Parathyroid adenoma (tissue), 2 donors: ENCODE measurements at regions not wholly inside any gene's neighbourhood (a gene's known extent, or its start where the extent isn't known, plus 50 kb on each side); places are given as distances from the start of the nearest gene placed in this dataset.

Experiments used
- H2AFZ ChIP-seq: fragments of 300-600 bp; sonication (generic); one replicate; pipeline ENCODE4 v1.7.0; 2017; ENCODE audit warnings: antibody characterized with exemption, mild to moderate bottlenecking
- H3K27ac ChIP-seq: fragments of 300-600 bp; sonication (generic); one replicate; pipeline ENCODE4 v1.7.0; 2017
- H3K27me3 ChIP-seq: fragments of 300-600 bp; sonication (generic); one replicate; pipeline ENCODE4 v1.7.0; 2017; ENCODE audit warnings: low read length; ENCODE audit not compliant: control insufficient read depth, insufficient read depth
- H3K36me3 ChIP-seq: fragments of 300-600 bp; sonication (generic); one replicate; pipeline ENCODE4 v1.7.0; 2017; ENCODE audit warnings: low read length; ENCODE audit not compliant: control insufficient read depth, insufficient read depth
- H3K4me1 ChIP-seq: fragments of 300-600 bp; sonication (generic); one replicate; pipeline ENCODE4 v1.7.0; 2017; ENCODE audit warnings: control low read depth
- H3K4me2 ChIP-seq: fragments of 300-600 bp; sonication (generic); one replicate; pipeline ENCODE4 v1.7.0; 2017; ENCODE audit warnings: low read length
- H3K4me3 ChIP-seq: fragments of 300-600 bp; sonication (generic); one replicate; pipeline ENCODE4 v1.7.0; 2017; ENCODE audit warnings: low read depth, low read length
- H3K79me2 ChIP-seq: fragments of 300-600 bp; sonication (generic); one replicate; pipeline ENCODE4 v1.7.0; 2017; ENCODE audit warnings: control low read depth
- H3K9ac ChIP-seq: fragments of 300-600 bp; sonication (generic); one replicate; pipeline ENCODE4 v1.7.0; 2017; ENCODE audit warnings: mild to moderate bottlenecking
- H3K9me3 ChIP-seq: fragments of 300-600 bp; sonication (generic); one replicate; pipeline ENCODE4 v1.7.0; 2017; ENCODE audit warnings: low read length; ENCODE audit not compliant: control insufficient read depth
- CTCF ChIP-seq: fragments of 300-600 bp; sonication (generic); IDR thresholded peaks from one replicate; pipeline ENCODE4 v1.7.0; 2017; ENCODE audit warnings: antibody characterized with exemption, mild to moderate bottlenecking
- donor health status: primary hyperparathyroidism.

GRCh38 chr2:117485588-117485987 is 328.9 kb upstream of the DDX18 start:
- Histone ChIP-seq H3K9me3 (no peaks in the 10 kb centered on the region), H3K4me1 (no peaks in the 10 kb centered on the region), H3K36me3 (no peaks in the 10 kb centered on the region), H3K4me3 (no peak overlapping the region), H2AFZ (no peak overlapping the region), H3K27me3 (no peaks in the 10 kb centered on the region), H3K4me2 (no peak overlapping the region), H3K79me2 (no peaks in the 10 kb centered on the region), H3K27ac (no peak overlapping the region), H3K9ac (no peak overlapping the region)
- no peak for TF ChIP-seq CTCF

- no peak overlapping the region for H2AFZ ChIP-seq
- no peak for TF ChIP-seq CTCF
These were observed 328.4 kb upstream of the DDX18 start for GRCh38 chr2:117486081-117486480.

GRCh38 chr2:117492209-117492851 is 322.2 kb upstream of the DDX18 start:
- Histone ChIP-seq H3K79me2 (no peaks in the 10 kb centered on the region), H3K9ac (no peak overlapping the region), H3K4me3 (no peak overlapping the region), H3K9me3 (no peaks in the 10 kb centered on the region), H3K27ac (no peak overlapping the region), H3K27me3 (no peaks in the 10 kb centered on the region), H3K4me1 (no peaks in the 10 kb centered on the region), H3K4me2 (no peak overlapping the region), H2AFZ (no peak overlapping the region), H3K36me3 (no peaks in the 10 kb centered on the region)
- TF ChIP-seq CTCF, result no peak

More at GRCh38 chr2:117486081-117486480, 328.4 kb upstream of the DDX18 start:
- no peak overlapping the region for H3K27ac ChIP-seq
- H3K79me2 ChIP-seq, result no peaks in the 10 kb centered on the region
- no peaks in the 10 kb centered on the region for H3K27me3 ChIP-seq
- H3K36me3 ChIP-seq, result no peaks in the 10 kb centered on the region
- H3K4me3 ChIP-seq, result no peak overlapping the region
- no peak overlapping the region for H3K4me2 ChIP-seq
- no peaks in the 10 kb centered on the region for H3K9me3 ChIP-seq
- H3K9ac ChIP-seq, result no peak overlapping the region
- no peaks in the 10 kb centered on the region for H3K4me1 ChIP-seq

DNA sequence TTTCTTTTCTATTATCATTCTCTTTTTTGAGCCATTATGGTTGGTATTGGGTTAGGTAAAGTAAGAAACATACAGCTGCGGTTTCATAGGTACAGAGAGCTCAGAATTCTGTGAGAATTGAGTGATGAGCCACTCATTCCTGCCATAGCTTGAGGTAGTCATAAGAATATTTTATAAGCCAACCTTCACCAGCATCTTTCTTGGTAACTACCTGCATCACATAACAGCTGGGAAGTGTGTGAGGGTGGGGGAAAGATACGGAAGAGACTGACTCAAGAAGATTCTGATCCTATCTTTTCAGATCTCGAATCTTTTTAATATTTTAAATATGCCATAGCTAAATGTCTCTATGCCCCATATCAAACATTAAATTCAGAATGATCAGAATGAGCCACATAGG is 313.8 kb upstream of the DDX18 start:
- TF ChIP-seq CTCF, result no peak
- Histone ChIP-seq H3K9ac (no peak overlapping the region), H3K27ac (no peak overlapping the region), H3K9me3 (no peaks in the 10 kb centered on the region), H3K36me3 (no peaks in the 10 kb centered on the region), H3K27me3 (no peaks in the 10 kb centered on the region), H3K4me3 (no peak overlapping the region), H3K4me1 (no peaks in the 10 kb centered on the region), H2AFZ (no peak overlapping the region), H3K4me2 (no peak overlapping the region), H3K79me2 (no peaks in the 10 kb centered on the region)

- H3K36me3 ChIP-seq, result no peaks in the 10 kb centered on the region
- H3K4me3 ChIP-seq, result no peak overlapping the region
- no peak overlapping the region for H3K9ac ChIP-seq
- H3K4me2 ChIP-seq, result no peak overlapping the region
- no peak overlapping the region for H2AFZ ChIP-seq
- H3K27me3 ChIP-seq, result no peaks in the 10 kb centered on the region
- TF ChIP-seq CTCF, result no peak
- no peak overlapping the region for H3K27ac ChIP-seq
- H3K4me1 ChIP-seq, result no peaks in the 10 kb centered on the region
- H3K9me3 ChIP-seq, result no peaks in the 10 kb centered on the region
- no peaks in the 10 kb centered on the region for H3K79me2 ChIP-seq
These were observed 312.4 kb upstream of the DDX18 start for GRCh38 chr2:117502121-117502520.
